KG1 (cell line): ENCODE measurements at regions not wholly inside any gene's neighbourhood (a gene's known extent, or its start where the extent isn't known, plus 50 kb on each side); places are given as distances from the start of the nearest gene placed in this dataset.

Experiments used
- DNase-seq: peaks from one replicate; lab custom pipeline; 2025; lab: John Stamatoyannopoulos, UW

GRCh38 chr18:46265196-46266156 is 161.3 kb downstream of the HAUS1 start:
- no peak for DNase-seq

DNA sequence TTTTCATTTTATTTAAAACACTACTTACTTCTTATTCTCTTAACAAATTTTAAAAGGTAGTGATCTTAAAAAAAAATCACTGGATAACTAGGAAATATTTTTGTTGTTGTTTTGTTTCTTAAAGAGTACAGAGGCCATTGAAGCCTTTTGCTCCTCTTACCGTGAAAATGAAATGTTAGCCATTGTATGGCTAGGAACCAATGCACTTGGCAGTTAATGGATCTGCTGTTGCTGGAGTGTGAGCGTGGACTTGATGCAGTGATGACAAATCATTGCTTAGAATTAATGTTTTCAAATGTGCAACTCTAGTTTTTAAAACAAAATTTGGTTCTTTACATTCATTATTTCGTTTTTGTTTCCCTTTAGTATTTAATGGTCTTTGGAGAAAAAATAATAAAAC is 162.3 kb downstream of the HAUS1 start:
- DNase-seq: no peak

GRCh38 chr18:46268671-46269070 is 164.5 kb downstream of the HAUS1 start:
- DNase-seq: no peak

- DNase-seq: no peak
Measured at GRCh38 chr18:46269275-46269674, 165.1 kb downstream of the HAUS1 start.

- no peak for DNase-seq
Measured at GRCh38 chr18:46271488-46271887, 167.3 kb downstream of the HAUS1 start.

DNA sequence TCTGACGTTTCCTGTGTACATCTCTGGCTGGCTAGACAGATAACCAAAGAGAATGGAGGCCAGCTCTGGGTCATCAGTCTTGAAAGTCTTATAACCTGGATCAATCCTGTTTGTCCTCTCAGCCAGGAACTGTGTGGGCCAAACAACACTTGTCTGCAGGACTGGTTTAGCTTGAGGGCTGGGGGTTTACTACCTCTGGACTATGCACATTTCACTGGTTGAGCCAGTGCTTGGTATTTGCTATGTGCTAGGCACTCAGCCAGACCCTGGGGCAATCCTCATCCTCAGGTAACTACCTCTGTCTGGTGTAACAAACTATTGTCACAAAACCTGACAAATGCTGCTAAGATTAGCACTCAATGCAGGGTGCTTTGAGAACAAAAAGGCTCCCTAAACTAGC is 169.7 kb downstream of the HAUS1 start:
- DNase-seq: no peak

DNA sequence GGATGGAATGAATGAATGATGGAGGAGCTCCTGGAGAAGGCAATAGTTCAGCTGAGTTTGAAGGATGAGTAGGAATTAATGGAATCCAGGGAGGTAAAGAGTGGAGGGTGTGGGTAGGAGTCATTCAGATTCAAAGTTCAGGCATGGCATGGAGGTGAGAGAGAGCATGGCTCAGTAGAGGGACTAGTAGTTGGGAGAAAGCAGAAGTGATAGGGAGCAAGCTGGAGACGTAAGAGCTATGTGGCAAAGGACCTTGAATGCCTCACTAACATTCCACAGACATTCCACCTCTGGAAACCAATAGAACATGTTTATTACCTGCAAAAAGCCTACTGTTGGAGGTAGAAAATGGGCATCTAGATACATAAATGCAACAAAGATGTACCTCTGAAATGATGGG is 170.1 kb downstream of the HAUS1 start:
- DNase-seq: no peak

- no peak for DNase-seq
Measured at GRCh38 chr18:46275370-46275769, 171.2 kb downstream of the HAUS1 start.

DNA sequence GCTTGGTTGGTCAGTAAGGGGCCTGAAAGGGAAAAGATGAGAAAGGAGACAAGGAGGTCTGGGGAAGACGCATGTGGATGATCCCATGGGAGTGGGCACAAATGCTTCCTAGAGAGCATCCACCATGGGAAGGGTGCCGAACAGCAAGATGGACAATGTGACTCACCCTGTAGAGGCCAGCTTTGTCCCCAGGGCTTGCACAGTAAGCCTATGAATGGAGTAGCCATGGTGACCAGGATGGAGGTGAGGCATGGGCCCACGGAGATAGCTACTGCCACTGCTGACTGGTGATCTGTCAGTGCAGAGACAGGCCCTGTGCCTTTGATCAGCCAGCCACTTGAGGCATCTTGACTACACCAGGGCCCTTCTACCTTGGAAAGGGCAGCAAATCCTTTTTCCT is 172.6 kb downstream of the HAUS1 start:
- no peak for DNase-seq

DNA sequence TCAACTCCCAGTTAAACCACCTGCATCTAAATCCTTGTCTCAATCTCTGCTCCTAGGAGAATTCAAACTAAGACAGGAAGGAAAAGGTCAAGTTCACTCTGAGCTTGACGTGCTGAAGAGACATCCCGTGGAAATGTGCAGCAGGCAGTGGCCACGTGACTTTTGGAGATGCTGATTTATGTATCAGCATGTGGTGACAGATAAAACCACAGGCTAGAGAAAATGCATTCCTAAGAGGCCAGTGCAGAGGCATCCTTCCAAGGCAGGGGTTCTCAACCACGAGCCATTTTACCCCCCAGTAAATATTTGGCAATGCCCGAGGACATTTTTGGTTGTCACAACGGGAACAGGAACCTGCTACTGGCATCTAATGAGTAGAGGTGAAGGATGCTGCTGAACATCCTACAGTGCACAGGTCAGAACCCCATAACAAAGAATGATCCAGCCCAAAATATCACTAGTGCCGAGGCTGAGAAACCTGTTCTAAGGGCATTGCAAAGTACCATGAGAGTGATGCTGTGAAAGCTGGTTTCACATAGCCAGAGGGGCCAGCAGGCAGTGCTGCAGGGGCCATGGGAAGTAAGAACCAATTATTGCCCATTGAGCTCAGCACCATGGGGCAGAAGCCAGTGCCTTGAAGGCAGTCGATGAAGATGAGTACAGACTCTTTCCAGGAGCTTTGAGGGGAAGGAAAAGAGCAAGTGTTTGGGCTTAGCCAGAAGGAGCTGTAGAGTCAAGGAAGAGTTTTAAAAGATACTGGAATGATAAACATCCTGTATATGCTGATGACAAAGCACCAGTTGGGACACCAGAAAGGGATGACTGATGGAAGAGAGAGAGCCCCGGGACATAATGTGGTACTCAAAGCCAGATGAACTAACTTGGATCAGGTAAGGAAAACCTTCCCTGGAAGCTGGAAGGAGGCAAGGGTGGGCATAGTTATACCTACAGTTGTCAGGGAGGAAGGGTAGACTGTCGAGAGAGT is 174.6 kb downstream of the HAUS1 start:
- no peak for DNase-seq

DNA sequence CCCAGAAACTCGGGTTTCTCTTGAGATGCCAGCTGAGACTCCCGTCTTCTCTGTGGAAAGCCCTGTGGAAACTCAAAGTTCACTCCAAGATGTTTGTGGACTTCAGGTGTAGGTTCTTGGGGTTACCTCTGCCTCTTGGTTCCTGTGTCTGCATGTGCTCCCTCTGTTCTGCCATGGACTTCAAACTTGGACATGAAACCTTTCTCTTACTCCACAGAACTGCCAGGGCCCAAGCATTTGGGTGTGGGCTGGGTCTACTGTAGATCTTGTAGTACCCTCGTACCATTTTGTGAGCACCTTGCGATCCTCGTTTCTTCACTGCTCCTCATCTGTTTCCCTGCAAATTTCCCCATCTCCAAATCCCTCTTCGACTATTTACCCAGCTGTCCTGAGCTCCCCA is 175.5 kb downstream of the HAUS1 start:
- DNase-seq: no peak

GRCh38 chr18:46281185-46282176 is 177.3 kb downstream of the HAUS1 start:
- DNase-seq: peak; percentile 14

GRCh38 chr18:46282177-46282570 is 178.0 kb downstream of the HAUS1 start:
- no peak for DNase-seq

- DNase-seq: no peak
Measured at GRCh38 chr18:46282646-46283045, 178.5 kb downstream of the HAUS1 start.

GRCh38 chr18:46283268-46283667 is 179.1 kb downstream of the HAUS1 start:
- no peak for DNase-seq

DNA sequence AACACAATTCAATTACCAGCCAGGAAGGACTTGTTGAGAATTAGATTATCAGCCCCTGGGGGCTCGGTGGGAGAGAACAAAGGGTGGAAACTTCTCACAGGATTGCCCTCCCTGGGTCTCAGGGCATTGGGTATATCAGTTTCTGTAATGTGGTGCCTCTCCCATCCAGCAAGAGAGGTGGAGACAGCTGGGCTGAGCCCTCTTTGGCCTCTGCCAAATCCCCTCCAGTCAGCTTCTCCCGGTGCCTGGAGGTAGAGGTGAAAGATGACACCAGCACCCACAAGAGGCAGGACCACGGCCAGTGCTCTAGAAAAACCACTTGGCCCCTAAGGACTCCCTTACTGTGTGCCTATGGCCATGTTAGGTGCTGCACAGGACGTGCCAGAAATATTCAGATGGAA is 179.7 kb downstream of the HAUS1 start:
- DNase-seq: no peak

- no peak for DNase-seq
Measured at GRCh38 chr18:46289463-46289862, 185.3 kb downstream of the HAUS1 start.

GRCh38 chr18:46289931-46290330 is 185.7 kb downstream of the HAUS1 start:
- DNase-seq: no peak

DNA sequence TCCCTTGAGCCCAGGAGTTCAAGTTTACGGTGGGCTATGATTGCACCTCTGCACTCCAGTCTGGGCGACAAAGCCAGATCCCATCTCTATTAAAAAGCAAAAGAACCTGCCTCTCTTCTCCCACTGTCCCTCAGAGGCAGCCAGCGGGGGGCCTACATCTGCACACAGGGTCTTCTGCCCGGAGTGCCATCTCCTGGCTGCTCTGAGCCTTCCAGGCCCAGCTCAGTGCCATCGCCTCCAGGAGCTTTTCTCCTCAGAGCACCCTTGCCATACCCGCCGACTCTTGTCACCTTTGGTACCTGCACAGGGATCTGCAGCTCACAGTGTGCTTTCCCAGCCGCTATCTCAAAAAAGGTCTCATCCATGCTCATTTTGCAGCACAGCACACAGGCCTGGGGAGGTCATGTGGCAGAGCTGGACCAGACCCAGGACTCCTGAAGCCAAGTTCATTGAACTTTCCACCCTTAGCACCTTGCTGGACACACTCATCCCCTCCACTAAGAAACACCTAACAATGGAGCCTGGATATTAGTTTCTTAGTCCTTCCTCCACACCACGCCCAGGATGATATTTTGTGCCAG is 186.3 kb downstream of the HAUS1 start:
- no peak for DNase-seq

DNA sequence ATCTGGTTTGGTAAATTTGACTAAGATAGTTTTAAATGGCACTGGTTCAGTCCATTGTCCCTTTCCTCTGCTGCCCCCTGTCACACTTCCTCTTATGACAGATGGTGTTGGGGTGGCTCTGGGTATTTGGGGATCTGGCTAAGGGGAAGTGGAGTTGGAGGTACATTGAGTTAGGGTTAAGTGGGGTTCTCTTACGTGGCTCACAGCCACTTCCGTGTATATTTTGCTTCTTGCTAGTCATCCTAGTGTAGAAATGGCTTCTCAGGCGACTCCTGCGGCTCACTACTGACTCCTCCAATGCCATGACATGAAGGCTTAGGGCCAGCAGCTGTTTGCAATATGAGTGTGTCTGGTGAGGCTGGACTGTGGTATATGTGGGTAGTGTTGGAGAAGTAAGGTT is 187.0 kb downstream of the HAUS1 start:
- DNase-seq: no peak

DNA sequence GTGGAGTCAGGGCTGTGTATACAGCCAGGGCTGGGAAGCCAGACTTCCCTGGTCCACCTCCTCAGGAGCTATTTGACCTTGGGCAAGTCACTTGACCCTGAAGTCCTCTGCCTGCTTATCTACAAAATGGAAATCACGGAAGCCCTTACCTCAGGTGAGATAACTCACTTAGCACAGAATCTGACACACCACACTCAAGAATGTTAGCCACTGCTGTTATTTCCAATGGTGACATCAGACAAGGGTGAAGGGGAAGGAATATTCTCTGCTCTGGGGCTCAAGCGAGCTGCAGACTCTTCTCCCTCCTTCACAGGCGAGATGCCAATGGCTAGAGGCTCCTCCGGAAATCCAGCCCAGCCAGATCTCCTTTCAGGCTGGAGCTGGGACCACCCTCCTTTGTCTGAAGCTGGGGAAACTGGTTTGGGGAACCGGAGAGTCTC is 189.6 kb downstream of the HAUS1 start:
- no peak for DNase-seq
